AG04449 (cell line): ENCODE measurements at regions not wholly inside any gene's neighbourhood (a gene's known extent, or its start where the extent isn't known, plus 50 kb on each side); places are given as distances from the start of the nearest gene placed in this dataset.

Experiments used
- CTCF ChIA-PET: fragments of 350-600 bp; formaldehyde crosslinking; extraction: SDS; loops from one replicate; lab custom pipeline; 2021; ENCODE audit warnings: antibody characterized with exemption; lab: Yijun Ruan, JAX
- POLR2A ChIA-PET: fragments of 400-600, 350-600 bp; formaldehyde crosslinking; extraction: SDS; loops from one replicate; lab custom pipeline; 2020; ENCODE audit warnings: antibody characterized with exemption, inconsistent platforms; lab: Yijun Ruan, JAX
- DNase-seq: peaks from one replicate; pipeline ENCODE4 v3.0.0-alpha.2; 2010; ENCODE audit warnings: low read depth, low spot score
- H3K4me3 ChIP-seq: 2 replicates; pipeline ENCODE4 v1.5.1; 2011; ENCODE audit warnings: low read depth, mild to moderate bottlenecking, control low read depth, low read length
- CTCF ChIP-seq: IDR thresholded peaks from one replicate; pipeline ENCODE4 v1.5.1; 2011; ENCODE audit warnings: mild to moderate bottlenecking, moderate library complexity, low read length, control low read depth, inconsistent platforms; ENCODE audit not compliant: insufficient read depth; ENCODE audit errors: missing control alignments

GRCh38 chr1:30523055-30524020, 200.0 kb downstream of the MATN1 start:
- peak; percentile 77 for DNase-seq
- ChIA-PET POLR2A (interaction anchor here (2.9 kb wide), 1 partner anchor 11 kb away, joined by 15 read pairs; no protein-coding TSS in a partner anchor), CTCF (interaction anchor here (1.4 kb wide), 1 partner anchor 142 kb away, joined by 3 read pairs; no protein-coding TSS in a partner anchor)
- H3K4me3 ChIP-seq, result no peak overlapping the region
- TF ChIP-seq CTCF, result no peak

GRCh38 chr1:30522031-30523004, 201.1 kb downstream of the MATN1 start:
- no peak for TF ChIP-seq CTCF
- DNase-seq, result no peak
- ChIA-PET CTCF (no interaction called here), POLR2A (interaction anchor here (2.9 kb wide), 1 partner anchor 10 kb away, joined by 15 read pairs; no protein-coding TSS in a partner anchor)
- H3K4me3 ChIP-seq, result no peak overlapping the region

- POLR2A ChIA-PET, result no interaction called here
- no peak overlapping the region for H3K4me3 ChIP-seq
- CTCF ChIA-PET, result no interaction called here
- TF ChIP-seq CTCF, result no peak
- no peak for DNase-seq
These were observed 202.0 kb downstream of the MATN1 start for GRCh38 chr1:30521261-30521865.

GRCh38 chr1:30520476-30520875, 202.9 kb downstream of the MATN1 start:
- no peak for TF ChIP-seq CTCF
- POLR2A ChIA-PET, result no interaction called here
- no peak overlapping the region for H3K4me3 ChIP-seq
- DNase-seq, result no peak
- CTCF ChIA-PET, result no interaction called here

- ChIA-PET POLR2A (no interaction called here), CTCF (no interaction called here)
- DNase-seq, result no peak
- no peak overlapping the region for H3K4me3 ChIP-seq
- TF ChIP-seq CTCF, result no peak
These were observed 204.1 kb downstream of the MATN1 start for GRCh38 chr1:30519201-30519763.
